ENCODE measurements at regions not wholly inside any gene's neighbourhood (a gene's known extent, or its start where the extent isn't known, plus 50 kb on each side); places are given as distances from the start of the nearest gene placed in this dataset.

- no peak for DNase-seq
- intact Hi-C loops (cut with DNase I): no loop called here
These were observed 163.4 kb downstream of the UBE2E3 start for GRCh38 chr2:181143790-181144300.

- intact Hi-C loops (cut with DNase I): no loop called here
- DNase-seq: no peak
These were observed 165.2 kb downstream of the UBE2E3 start for GRCh38 chr2:181145645-181146044.

GRCh38 chr2:181146171-181146570 is 165.8 kb downstream of the UBE2E3 start:
- no peak for DNase-seq
- intact Hi-C loops (cut with DNase I): no loop called here

GRCh38 chr2:181149056-181149455 is 168.7 kb downstream of the UBE2E3 start:
- DNase-seq: no peak

GRCh38 chr2:181152226-181152625 is 171.8 kb downstream of the UBE2E3 start:
- DNase-seq: no peak
- intact Hi-C loops (cut with DNase I): no loop called here

More at GRCh38 chr2:181149056-181149455, 168.7 kb downstream of the UBE2E3 start:
- intact Hi-C loops (cut with DNase I): no loop called here

- DNase-seq: no peak
- intact Hi-C loops (cut with DNase I): no loop called here
These were observed 172.3 kb downstream of the UBE2E3 start for GRCh38 chr2:181152701-181153100.

GRCh38 chr2:181153886-181154285 is 173.5 kb downstream of the UBE2E3 start:
- DNase-seq: no peak

GRCh38 chr2:181157326-181157725 is 176.9 kb downstream of the UBE2E3 start:
- intact Hi-C loops (cut with DNase I): no loop called here
- no peak for DNase-seq

More at GRCh38 chr2:181153886-181154285, 173.5 kb downstream of the UBE2E3 start:
- intact Hi-C loops (cut with DNase I): no loop called here

GRCh38 chr2:181158427-181158826 is 178.0 kb downstream of the UBE2E3 start:
- no peak for DNase-seq
- intact Hi-C loops (cut with DNase I): no loop called here

- intact Hi-C loops (cut with DNase I): no loop called here
- DNase-seq: no peak
These were observed 181.2 kb downstream of the UBE2E3 start for GRCh38 chr2:181161615-181162014.

GRCh38 chr2:181163139-181163538 is 182.7 kb downstream of the UBE2E3 start:
- DNase-seq: no peak
- intact Hi-C loops (cut with DNase I): no loop called here

GRCh38 chr2:181163691-181164090 is 183.3 kb downstream of the UBE2E3 start:
- intact Hi-C loops (cut with DNase I): no loop called here
- no peak for DNase-seq

- intact Hi-C loops (cut with DNase I): no loop called here
These were observed 184.3 kb downstream of the UBE2E3 start for GRCh38 chr2:181164699-181165098.

GRCh38 chr2:181165199-181165868 is 184.9 kb downstream of the UBE2E3 start:
- intact Hi-C loops (cut with DNase I): no loop called here
- no peak for DNase-seq

More at GRCh38 chr2:181164699-181165098, 184.3 kb downstream of the UBE2E3 start:
- DNase-seq: no peak

GRCh38 chr2:181169503-181169902 is 189.1 kb downstream of the UBE2E3 start:
- intact Hi-C loops (cut with DNase I): no loop called here
- DNase-seq: no peak

GRCh38 chr2:181170256-181170655 is 189.9 kb downstream of the UBE2E3 start:
- no peak for DNase-seq
- intact Hi-C loops (cut with DNase I): no loop called here

GRCh38 chr2:181172676-181173075 is 192.3 kb downstream of the UBE2E3 start:
- intact Hi-C loops (cut with DNase I): no loop called here
- no peak for DNase-seq

GRCh38 chr2:181174611-181175580 is 194.5 kb downstream of the UBE2E3 start:
- no peak for DNase-seq

GRCh38 chr2:181176540-181176939 is 196.1 kb downstream of the UBE2E3 start:
- intact Hi-C loops (cut with DNase I): no loop called here
- no peak for DNase-seq

More at GRCh38 chr2:181174611-181175580, 194.5 kb downstream of the UBE2E3 start:
- intact Hi-C loops (cut with DNase I): no loop called here

GRCh38 chr2:181177376-181177775 is 197.0 kb downstream of the UBE2E3 start:
- DNase-seq: no peak
- intact Hi-C loops (cut with DNase I): no loop called here
